GM12878 (cell line): ENCODE measurements at regions not wholly inside any gene's neighbourhood (a gene's known extent, or its start where the extent isn't known, plus 50 kb on each side); places are given as distances from the start of the nearest gene placed in this dataset.

ENCODE experiments used
- ATAC-seq: fragments of 200-7000 bp; cut with Tn5 transposase; 3 replicates; pipeline ENCODE4 v1.9.1; 2020; ENCODE audit warnings: mild to moderate bottlenecking, moderate library complexity
- BruUV-seq: library from RNA; stranded (reverse); fragments of 400-500 nt; replicated peaks from 2 replicates; lab custom pipeline; 2021; lab: Mats Ljungman, UMichigan
- CTCF ChIA-PET: fragments of 300-600 bp; sonication (Branson Sonifier 250); formaldehyde crosslinking; extraction: SDS; loops from one replicate; lab custom pipeline; 2021; ENCODE audit warnings: inconsistent platforms; lab: Yijun Ruan, JAX
- POLR2A ChIA-PET: fragments of 350-600 bp; formaldehyde crosslinking; extraction: SDS; loops from one replicate; lab custom pipeline; 2021; ENCODE audit warnings: inconsistent platforms; lab: Charles Lee
- RAD21 ChIA-PET: fragments of 300-600 bp; sonication (Branson Sonifier 250); formaldehyde crosslinking; loops from one replicate; lab custom pipeline; 2023; ENCODE audit warnings: antibody characterized with exemption; ENCODE audit not compliant: unreplicated experiment; lab: Charles Lee
- SMC1A ChIA-PET: fragments of 300-600 bp; sonication (Branson Sonifier 250); formaldehyde crosslinking; loops from one replicate; lab custom pipeline; 2023; ENCODE audit not compliant: unreplicated experiment, uncharacterized antibody; lab: Charles Lee
- DNase-seq: peaks from one replicate; pipeline ENCODE4 v3.0.0-alpha.2; 2011; ENCODE audit warnings: low read depth, low spot score
- FAIRE-seq: peaks from 3 replicates; lab custom pipeline; 2011; peaks lifted over from hg19 to GRCh38; lab: Jason Lieb, UNC
- H2AFZ ChIP-seq: 2 replicates; pipeline ENCODE4 v1.6.0; 2011; ENCODE audit warnings: low read depth, low read length, control low read depth; ENCODE audit not compliant: control insufficient read depth
- H3K27ac ChIP-seq: 2 replicates; pipeline ENCODE4 v1.5.1; 2011; ENCODE audit warnings: control low read depth; ENCODE audit not compliant: control insufficient read depth, insufficient read depth
- H3K27me3 ChIP-seq, 2 experiments: replicated peaks in 1 of 2; 2 replicates each; pipeline versions ENCODE4 v1.6.0 to v1.6.1; 2011; ENCODE audit warnings: low read length in 1 of 2; ENCODE audit not compliant: control insufficient read depth in 2 of 2, insufficient read depth in 2 of 2
- H3K36me3 ChIP-seq, 2 experiments: 2 replicates each; pipeline ENCODE4 v1.5.1; 2011; ENCODE audit warnings: low read length in 1 of 2; ENCODE audit not compliant: control insufficient read depth in 2 of 2, insufficient read depth in 2 of 2
- H3K4me1 ChIP-seq: 2 replicates; pipeline ENCODE4 v1.6.1; 2011; ENCODE audit warnings: mild to moderate bottlenecking, low read length, moderate library complexity, mixed read lengths; ENCODE audit not compliant: control insufficient read depth, insufficient read depth
- H3K4me2 ChIP-seq: 2 replicates; pipeline ENCODE4 v1.6.0; 2011; ENCODE audit warnings: control low read depth; ENCODE audit not compliant: control insufficient read depth, insufficient read depth
- H3K4me3 ChIP-seq: fragments of 200-600 bp; sonication (generic); 2 replicates; pipeline ENCODE4 v1.5.1; 2016
- H3K79me2 ChIP-seq: 2 replicates; pipeline ENCODE4 v1.6.0; 2011; ENCODE audit warnings: low read length; ENCODE audit not compliant: control insufficient read depth, insufficient read depth
- H3K9ac ChIP-seq: 2 replicates; pipeline ENCODE4 v1.8.0; 2011; ENCODE audit warnings: low read length, control low read depth, mixed read lengths; ENCODE audit not compliant: control insufficient read depth, insufficient read depth
- H3K9me3 ChIP-seq: replicated peaks from 3 replicates; pipeline ENCODE4 v1.5.1; 2011; ENCODE audit warnings: mild to moderate bottlenecking, low read length; ENCODE audit not compliant: control insufficient read depth, insufficient read depth
- H4K20me1 ChIP-seq: 2 replicates; pipeline ENCODE4 v1.6.0; 2011; ENCODE audit not compliant: control insufficient read depth, insufficient read depth
- CBX3 ChIP-seq: fragments of 200-600 bp; sonication (generic); IDR thresholded peaks from 2 replicates; pipeline ENCODE4 v1.6.1; 2016; ENCODE audit warnings: low read depth, borderline replicate concordance
- E2F8 ChIP-seq: fragments of 450-650 bp; IDR thresholded peaks from 2 replicates; pipeline ENCODE4 v1.6.1; 2018; ENCODE audit warnings: mild to moderate bottlenecking, low read depth, moderate library complexity; ENCODE audit not compliant: partially characterized antibody
- MLLT1 ChIP-seq: fragments of 450-650 bp; IDR thresholded peaks from 2 replicates; pipeline ENCODE4 v1.6.1; 2016; ENCODE audit warnings: mild to moderate bottlenecking
- NKRF ChIP-seq: fragments of 450-650 bp; conservative IDR thresholded peaks from 2 replicates; pipeline ENCODE4 v1.6.1; 2017; ENCODE audit warnings: mild to moderate bottlenecking, moderate library complexity
- PAX8 ChIP-seq: fragments of 450-650 bp; IDR thresholded peaks from 2 replicates; pipeline ENCODE4 v1.6.1; 2017; ENCODE audit warnings: mild to moderate bottlenecking, moderate library complexity
- RBBP5 ChIP-seq: fragments of 200-600 bp; sonication (generic); conservative IDR thresholded peaks from 2 replicates; pipeline ENCODE4 v1.6.1; 2016
- SMAD1 ChIP-seq: fragments of 450-650 bp; IDR thresholded peaks from 2 replicates; pipeline ENCODE4 v1.6.1; 2018; ENCODE audit warnings: mild to moderate bottlenecking, low read depth; ENCODE audit not compliant: partially characterized antibody
- TBL1XR1 ChIP-seq: IDR thresholded peaks from 2 replicates; pipeline ENCODE4 v1.6.1; 2012; ENCODE audit warnings: low read depth, low read length, improper control_type of control experiment
- ZNF384 ChIP-seq: IDR thresholded peaks from 2 replicates; pipeline ENCODE4 v1.6.1; 2012; ENCODE audit warnings: low read depth, mild to moderate bottlenecking, low read length, improper control_type of control experiment, borderline replicate concordance
- WGBS: methylation state at CpG from one replicate; pipeline ENCODE4 v1.1.6; 2016; ENCODE audit warnings: low lambda C conversion rate; ENCODE audit not compliant: insufficient replicate concordance, insufficient coverage; ENCODE audit errors: missing lambda C conversion rate; 5-methylcytosine and 5-hydroxymethylcytosine counted together
- in situ Hi-C: fragments of 300-500 bp; cut with MboI; formaldehyde crosslinking; loops from 9 replicates; pipeline ENCODE4 v1.14.3; 2018; ENCODE audit warnings: mixed read lengths
- intact Hi-C: fragments of 100-400 bp; cut with micrococcal nuclease; formaldehyde crosslinking; loops from one replicate; pipeline ENCODE4 v1.14.2; 2022; ENCODE audit not compliant: unreplicated experiment

- no peak for TF ChIP-seq E2F8
- no peak for TF ChIP-seq ZNF384
- TF ChIP-seq TBL1XR1 = no peak
Observed at GRCh38 chr6:170021579-170021978, 269.3 kb downstream of the DLL1 start (continued).

- ATAC-seq (no peak), DNase-seq (no peak), FAIRE-seq (no peak)
- 62% methylated on average over 20 of the region's 20 CpGs for WGBS
- no peaks in the 10 kb centered on the region; a peak in 1 of 4 replicates for H3K27me3 ChIP-seq
- no TSS peak for BruUV-seq
- TF ChIP-seq MLLT1 = no peak
- no peak for TF ChIP-seq RBBP5
- TF ChIP-seq CBX3 = no peak
- TF ChIP-seq NKRF = no peak
- no peak for TF ChIP-seq SMAD1
- TF ChIP-seq PAX8 = no peak
- H3K9ac ChIP-seq = no peak overlapping the region
- no peaks in the 10 kb centered on the region for H3K4me1 ChIP-seq
- SMC1A ChIA-PET = no interaction called here
- CTCF ChIA-PET = no interaction called here
- no peaks in the 10 kb centered on the region; the same call in 2 of the 3 replicates for H3K9me3 ChIP-seq
- RAD21 ChIA-PET = no interaction called here
- no peaks in the 10 kb centered on the region for H3K79me2 ChIP-seq
- no peak overlapping the region for H2AFZ ChIP-seq
- no peaks in the 10 kb centered on the region for H3K36me3 ChIP-seq
- no peaks in the 10 kb centered on the region for H4K20me1 ChIP-seq
- H3K4me3 ChIP-seq = no peak overlapping the region
- intact Hi-C loops = no loop called here
- H3K4me2 ChIP-seq = no peak overlapping the region
- POLR2A ChIA-PET = no interaction called here
- no peak overlapping the region for H3K27ac ChIP-seq
- in situ Hi-C loops = no loop called here
Observed at GRCh38 chr6:170019818-170020583, 268.6 kb downstream of the ERMARD start.
